Hepatocyte (in vitro differentiated cells): ENCODE measurements at regions not wholly inside any gene's neighbourhood (a gene's known extent, or its start where the extent isn't known, plus 50 kb on each side); places are given as distances from the start of the nearest gene placed in this dataset.
"Not testable (repeated sequence)": the region's sequence is repeated elsewhere in the genome, so short reads cannot be mapped to it uniquely, and the experiment has no call there.

Experiments used
- DNase-seq: peaks from one replicate; pipeline ENCODE4 v3.0.0-alpha.2; 2016; ENCODE audit warnings: low spot score
- H2AFZ ChIP-seq: fragments of 200-600 bp; sonication (generic); 2 replicates; pipeline ENCODE4 v1.6.0; 2016; ENCODE audit warnings: antibody characterized with exemption, mild to moderate bottlenecking
- H3K27ac ChIP-seq: fragments of 200-600 bp; sonication (generic); 2 replicates; pipeline ENCODE4 v1.5.1; 2016; ENCODE audit warnings: mild to moderate bottlenecking
- H3K27me3 ChIP-seq: fragments of 200-600 bp; sonication (generic); 2 replicates; pipeline ENCODE4 v1.6.1; 2016
- H3K36me3 ChIP-seq: fragments of 200-600 bp; sonication (generic); replicated peaks from 2 replicates; pipeline ENCODE4 v1.5.1; 2016; ENCODE audit warnings: low read depth; ENCODE audit not compliant: insufficient read depth
- H3K4me1 ChIP-seq: fragments of 200-600 bp; sonication (generic); 2 replicates; pipeline ENCODE4 v1.5.1; 2016; ENCODE audit warnings: mild to moderate bottlenecking, moderate library complexity; ENCODE audit not compliant: insufficient read depth
- H3K4me2 ChIP-seq: fragments of 200-600 bp; sonication (generic); 2 replicates; pipeline ENCODE4 v1.6.0; 2016
- H3K4me3 ChIP-seq: fragments of 200-600 bp; sonication (generic); 2 replicates; pipeline ENCODE4 v1.5.1; 2016; ENCODE audit warnings: mild to moderate bottlenecking
- H3K79me2 ChIP-seq: fragments of 200-600 bp; sonication (generic); 2 replicates; pipeline ENCODE4 v1.6.0; 2017; ENCODE audit warnings: mild to moderate bottlenecking
- H3K9me2 ChIP-seq: fragments of 200-600 bp; sonication (generic); replicated peaks from 2 replicates; pipeline ENCODE4 v1.6.0; 2017; ENCODE audit warnings: mild to moderate bottlenecking; ENCODE audit not compliant: insufficient read depth
- H3K9me3 ChIP-seq: fragments of 200-600 bp; sonication (generic); 2 replicates; pipeline ENCODE4 v1.5.1; 2016; ENCODE audit warnings: low read depth, mild to moderate bottlenecking
- H4K20me1 ChIP-seq: fragments of 200-600 bp; sonication (generic); 2 replicates; pipeline ENCODE4 v1.6.0; 2016; ENCODE audit warnings: mild to moderate bottlenecking; ENCODE audit not compliant: insufficient read depth, poor library complexity, severe bottlenecking
- EZH2 ChIP-seq: fragments of 200-600 bp; sonication (generic); IDR thresholded peaks from 2 replicates; pipeline ENCODE4 v1.6.1; 2016; ENCODE audit warnings: antibody characterized with exemption, mild to moderate bottlenecking, borderline replicate concordance
- EZH2phosphoT487 ChIP-seq: fragments of 200-600 bp; sonication (generic); IDR thresholded peaks from one replicate; pipeline ENCODE4 v1.6.1; 2018; ENCODE audit warnings: antibody characterized with exemption, mild to moderate bottlenecking, low read depth, moderate library complexity; ENCODE audit not compliant: unreplicated experiment, severe bottlenecking
- WGBS: methylation state at CpG from one replicate; pipeline ENCODE4 v1.1.6; 2016; ENCODE audit warnings: low lambda C conversion rate; ENCODE audit errors: missing lambda C conversion rate; 5-methylcytosine and 5-hydroxymethylcytosine counted together
- TF ChIP-seq, protein P1 (sequence below): fragments of 200-600 bp; sonication (generic); IDR thresholded peaks from 2 replicates; pipeline ENCODE4 v1.5.1; 2016; ENCODE audit warnings: antibody characterized with exemption, mild to moderate bottlenecking; ENCODE audit not compliant: poor library complexity

DNA sequence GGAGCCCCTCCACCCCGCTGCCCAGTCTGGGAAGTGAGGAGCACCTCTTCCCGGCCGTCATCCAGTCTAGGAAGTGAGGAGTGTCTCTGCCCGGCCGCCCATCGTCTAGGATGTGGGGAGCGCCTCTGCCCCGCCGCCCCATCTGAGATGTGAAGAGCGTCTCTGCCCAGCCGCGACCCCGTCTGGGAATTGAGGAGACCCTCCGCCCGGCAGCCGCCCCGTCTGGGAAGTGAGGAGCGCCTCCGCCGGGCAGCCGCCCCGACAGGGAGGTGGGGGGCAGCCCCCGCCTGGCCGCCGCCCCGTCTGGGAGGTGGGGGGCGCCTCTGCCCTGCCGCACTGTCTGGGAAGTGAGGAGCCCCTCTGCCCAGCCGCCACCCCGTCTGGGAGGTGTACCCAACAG is 108.2 kb upstream of the DPT start:
- H3K27ac ChIP-seq, H3K9me2 ChIP-seq, H3K9me3 ChIP-seq, H3K4me3 ChIP-seq, H3K4me2 ChIP-seq, DNase-seq, H4K20me1 ChIP-seq, H3K36me3 ChIP-seq, H2AFZ ChIP-seq, H3K27me3 ChIP-seq, H3K79me2 ChIP-seq: not testable (repeated sequence)
- WGBS: 100% methylated on average over 4 of the region's 30 CpGs
- peaks cover 29% of the 10 kb centered on the region for H3K4me1 ChIP-seq

DNA sequence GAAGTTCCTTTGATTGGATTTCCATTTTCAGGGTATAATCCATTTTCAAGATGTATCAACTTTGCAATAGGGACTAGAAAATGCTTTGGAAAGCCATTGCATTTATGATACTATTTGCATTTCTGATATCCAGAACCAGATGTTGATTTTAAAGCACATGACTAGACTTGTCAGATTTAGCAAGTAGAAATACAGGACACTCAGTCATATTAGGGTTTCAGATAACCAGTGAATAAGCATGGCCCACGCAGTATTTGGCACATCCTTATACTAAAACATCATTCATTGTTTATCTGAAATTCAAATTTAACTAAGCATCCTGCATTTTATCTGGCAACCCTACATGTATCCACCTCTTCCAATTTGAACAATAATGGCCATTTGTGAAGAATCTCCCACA is 113.3 kb upstream of the DPT start:
- Histone ChIP-seq H2AFZ (no peak overlapping the region), H3K4me2 (no peak overlapping the region), H3K27me3 (no peaks in the 10 kb centered on the region), H3K79me2 (no peaks in the 10 kb centered on the region), H3K9me2 (no peaks in the 10 kb centered on the region), H3K9me3 (no peaks in the 10 kb centered on the region), H3K36me3 (no peaks in the 10 kb centered on the region), H3K27ac (peak overlapping the region; percentile 79), H3K4me3 (no peak overlapping the region), H3K4me1 (no peaks in the 10 kb centered on the region), H4K20me1 (no peaks in the 10 kb centered on the region)
- no peak for DNase-seq
- 62% methylated on average over 1 of the region's 1 CpG for WGBS
- TF ChIP-seq EZH2phosphoT487 (no peak), EZH2 (no peak)
- TF ChIP-seq, protein P1, sequence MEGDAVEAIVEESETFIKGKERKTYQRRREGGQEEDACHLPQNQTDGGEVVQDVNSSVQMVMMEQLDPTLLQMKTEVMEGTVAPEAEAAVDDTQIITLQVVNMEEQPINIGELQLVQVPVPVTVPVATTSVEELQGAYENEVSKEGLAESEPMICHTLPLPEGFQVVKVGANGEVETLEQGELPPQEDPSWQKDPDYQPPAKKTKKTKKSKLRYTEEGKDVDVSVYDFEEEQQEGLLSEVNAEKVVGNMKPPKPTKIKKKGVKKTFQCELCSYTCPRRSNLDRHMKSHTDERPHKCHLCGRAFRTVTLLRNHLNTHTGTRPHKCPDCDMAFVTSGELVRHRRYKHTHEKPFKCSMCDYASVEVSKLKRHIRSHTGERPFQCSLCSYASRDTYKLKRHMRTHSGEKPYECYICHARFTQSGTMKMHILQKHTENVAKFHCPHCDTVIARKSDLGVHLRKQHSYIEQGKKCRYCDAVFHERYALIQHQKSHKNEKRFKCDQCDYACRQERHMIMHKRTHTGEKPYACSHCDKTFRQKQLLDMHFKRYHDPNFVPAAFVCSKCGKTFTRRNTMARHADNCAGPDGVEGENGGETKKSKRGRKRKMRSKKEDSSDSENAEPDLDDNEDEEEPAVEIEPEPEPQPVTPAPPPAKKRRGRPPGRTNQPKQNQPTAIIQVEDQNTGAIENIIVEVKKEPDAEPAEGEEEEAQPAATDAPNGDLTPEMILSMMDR: no peak

DNA sequence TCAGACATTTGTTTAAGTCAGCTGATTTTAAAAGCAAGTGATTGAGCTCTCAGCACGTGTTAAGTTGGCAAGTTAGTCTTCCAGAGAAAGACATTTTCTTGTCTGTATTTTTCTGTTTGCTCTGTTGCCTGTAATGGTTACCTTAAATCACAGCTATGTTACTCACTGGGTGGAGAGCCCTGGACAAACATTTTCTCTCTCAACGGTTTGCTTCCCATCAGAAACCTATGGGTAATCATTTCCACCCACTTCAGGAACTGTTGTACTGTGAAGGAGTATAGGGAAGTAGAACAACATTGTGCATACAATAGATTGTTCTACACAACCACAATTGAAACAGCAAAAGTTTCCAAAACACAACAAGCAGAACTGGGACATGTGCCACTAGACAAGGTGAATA is 113.9 kb upstream of the DPT start:
- Histone ChIP-seq H3K4me1 (no peaks in the 10 kb centered on the region), H3K36me3 (no peaks in the 10 kb centered on the region), H3K9me2 (no peaks in the 10 kb centered on the region), H2AFZ (no peak overlapping the region), H4K20me1 (no peaks in the 10 kb centered on the region), H3K27me3 (no peaks in the 10 kb centered on the region), H3K4me3 (no peak overlapping the region), H3K79me2 (no peaks in the 10 kb centered on the region), H3K27ac (peak overlapping the region; percentile 79), H3K9me3 (no peaks in the 10 kb centered on the region), H3K4me2 (no peak overlapping the region)
- WGBS: 38% methylated on average over 2 of the region's 2 CpGs
- TF ChIP-seq, protein P1: no peak
- TF ChIP-seq EZH2 (no peak), EZH2phosphoT487 (no peak)
- no peak for DNase-seq

DNA sequence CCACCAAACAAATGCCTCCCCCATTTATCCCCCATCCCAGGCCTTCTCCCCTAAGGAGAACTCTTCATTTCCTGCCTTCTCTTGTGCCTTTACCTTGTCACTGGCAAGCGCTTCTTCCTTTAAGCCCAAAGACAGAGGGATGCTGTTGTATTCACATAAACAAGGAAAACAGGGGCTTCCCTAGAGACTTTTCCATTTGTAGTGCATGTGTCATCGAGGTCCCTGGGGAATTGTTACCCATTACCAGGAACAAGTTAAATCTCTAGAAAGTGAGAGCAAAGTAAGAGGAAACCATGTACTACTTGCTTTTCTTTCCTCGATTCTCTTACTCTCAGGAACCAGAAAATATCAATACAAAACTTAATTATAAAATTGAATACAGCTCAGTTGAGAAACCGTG is 114.4 kb upstream of the DPT start:
- TF ChIP-seq EZH2: no peak
- TF ChIP-seq, protein P1: no peak
- no peak for TF ChIP-seq EZH2phosphoT487
- H3K27ac ChIP-seq: peak overlapping the region; percentile 79
- no peak overlapping the region for H2AFZ ChIP-seq
- H3K27me3 ChIP-seq: no peaks in the 10 kb centered on the region
- no peaks in the 10 kb centered on the region for H3K9me3 ChIP-seq
- H3K36me3 ChIP-seq: no peaks in the 10 kb centered on the region
- H3K79me2 ChIP-seq: no peaks in the 10 kb centered on the region
- WGBS: 93% methylated on average over 4 of the region's 4 CpGs
- no peak overlapping the region for H3K4me2 ChIP-seq
- H4K20me1 ChIP-seq: no peaks in the 10 kb centered on the region
- H3K4me1 ChIP-seq: no peaks in the 10 kb centered on the region
- no peaks in the 10 kb centered on the region for H3K9me2 ChIP-seq
- no peak for DNase-seq
- H3K4me3 ChIP-seq: no peak overlapping the region
